MM.1S (cell line): ENCODE measurements at regions not wholly inside any gene's neighbourhood (a gene's known extent, or its start where the extent isn't known, plus 50 kb on each side); places are given as distances from the start of the nearest gene placed in this dataset.
A peak's percentile ranks its signal among the peaks of the same experiment; 100 is the strongest.

Source experiments
- DNase-seq: peaks from one replicate; pipeline ENCODE4 v3.0.0-alpha.2; 2015
- H2AFZ ChIP-seq: fragments of 300-600 bp; sonication (generic); 2 replicates; pipeline ENCODE4 v1.6.0; 2016; ENCODE audit warnings: antibody characterized with exemption, low read length
- H3F3A ChIP-seq: fragments of 300-600 bp; sonication (generic); 2 replicates; pipeline ENCODE4 v1.6.1; 2016; ENCODE audit warnings: mild to moderate bottlenecking, antibody characterized with exemption, low read length, moderate library complexity, mixed read lengths; ENCODE audit not compliant: insufficient read depth
- H3K27ac ChIP-seq: fragments of 300-600 bp; sonication (generic); 2 replicates; pipeline ENCODE4 v1.5.1; 2016; ENCODE audit warnings: mild to moderate bottlenecking, low read length
- H3K27me3 ChIP-seq: fragments of 300-600 bp; sonication (generic); replicated peaks from 2 replicates; pipeline ENCODE4 v1.6.0; 2016; ENCODE audit warnings: low read length; ENCODE audit not compliant: insufficient read depth
- H3K36me3 ChIP-seq: fragments of 300-600 bp; sonication (generic); replicated peaks from 2 replicates; pipeline ENCODE4 v1.6.1; 2016; ENCODE audit warnings: mild to moderate bottlenecking, low read length, mixed read lengths; ENCODE audit not compliant: insufficient read depth
- H3K4me1 ChIP-seq: fragments of 300-600 bp; sonication (generic); 2 replicates; pipeline ENCODE4 v1.6.1; 2016; ENCODE audit warnings: low read length, mixed read lengths
- H3K4me2 ChIP-seq: fragments of 300-600 bp; sonication (generic); 2 replicates; pipeline ENCODE4 v1.6.0; 2016; ENCODE audit warnings: low read depth, low read length
- H3K4me3 ChIP-seq: fragments of 300-600 bp; sonication (generic); 2 replicates; pipeline ENCODE4 v1.5.1; 2016; ENCODE audit warnings: low read length, mixed read lengths
- H3K79me2 ChIP-seq: fragments of 300-600 bp; sonication (generic); 2 replicates; pipeline ENCODE4 v1.6.1; 2016; ENCODE audit warnings: mixed run types, low read length, mixed read lengths
- H3K9ac ChIP-seq: fragments of 300-600 bp; sonication (generic); 2 replicates; pipeline ENCODE4 v1.6.1; 2016; ENCODE audit warnings: low read length, mixed read lengths
- H3K9me2 ChIP-seq: fragments of 300-600 bp; sonication (generic); replicated peaks from 2 replicates; pipeline ENCODE4 v1.6.1; 2016; ENCODE audit warnings: mild to moderate bottlenecking, low read length, mixed read lengths; ENCODE audit not compliant: insufficient read depth
- H3K9me3 ChIP-seq: fragments of 300-600 bp; sonication (generic); replicated peaks from 2 replicates; pipeline ENCODE4 v1.6.1; 2016; ENCODE audit warnings: mild to moderate bottlenecking, low read length, mixed read lengths; ENCODE audit not compliant: insufficient read depth
- H4K20me1 ChIP-seq: fragments of 300-600 bp; sonication (generic); 2 replicates; pipeline ENCODE4 v1.6.1; 2016; ENCODE audit warnings: mild to moderate bottlenecking, low read length, moderate library complexity, mixed read lengths; ENCODE audit not compliant: insufficient read depth
- CTCF ChIP-seq: fragments of 300-600 bp; sonication (generic); IDR thresholded peaks from 2 replicates; pipeline ENCODE4 v1.5.1; 2016; ENCODE audit warnings: antibody characterized with exemption, low read length, mixed read lengths
- EZH2 ChIP-seq: fragments of 300-600 bp; sonication (generic); optimal IDR thresholded peaks from 2 replicates; pipeline ENCODE3; 2017; ENCODE audit warnings: low read depth, mild to moderate bottlenecking, antibody characterized with exemption, low read length, mixed read lengths
- EZH2phosphoT487 ChIP-seq: fragments of 300-600 bp; sonication (generic); IDR thresholded peaks from 2 replicates; pipeline ENCODE4 v1.6.1; 2018; ENCODE audit warnings: antibody characterized with exemption, low read length

- H3F3A ChIP-seq, result no peaks in the 10 kb centered on the region
- no peak for DNase-seq
- no peaks in the 10 kb centered on the region for H3K4me1 ChIP-seq
- no peak overlapping the region for H3K4me2 ChIP-seq
- no peaks in the 10 kb centered on the region for H3K36me3 ChIP-seq
- no peak overlapping the region for H3K27ac ChIP-seq
- TF ChIP-seq EZH2phosphoT487, result no peak
- TF ChIP-seq CTCF, result no peak
- no peak for TF ChIP-seq EZH2
- H2AFZ ChIP-seq, result no peak overlapping the region
- no peaks in the 10 kb centered on the region for H3K9me2 ChIP-seq
- H4K20me1 ChIP-seq, result no peaks in the 10 kb centered on the region
- no peak overlapping the region for H3K9ac ChIP-seq
- H3K79me2 ChIP-seq, result no peaks in the 10 kb centered on the region
- no peaks in the 10 kb centered on the region for H3K9me3 ChIP-seq
- no peaks in the 10 kb centered on the region for H3K27me3 ChIP-seq
- H3K4me3 ChIP-seq, result no peak overlapping the region
These were observed 91.9 kb downstream of the RTP5 start for GRCh38 chr2:241961454-241961853.

DNA sequence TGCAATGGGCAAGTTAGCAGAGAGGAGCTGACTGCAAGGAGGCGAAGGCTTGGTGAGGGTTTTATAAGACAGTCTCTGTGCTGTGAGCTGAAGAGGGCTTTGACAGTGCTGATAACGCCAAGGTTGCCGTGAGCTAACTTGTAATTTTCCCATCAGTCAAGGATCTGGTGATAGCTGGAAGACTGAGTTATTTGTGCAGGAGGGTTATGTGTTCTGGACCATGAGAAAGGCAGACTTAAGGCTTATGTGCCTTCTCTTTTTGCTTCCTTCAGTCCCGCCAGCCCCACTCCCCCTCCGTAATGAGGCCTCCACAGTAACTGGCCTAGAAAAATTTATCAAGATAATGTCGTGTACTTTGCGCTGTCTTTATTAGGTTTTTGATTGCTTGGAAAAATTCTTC is 94.6 kb downstream of the RTP5 start:
- no peaks in the 10 kb centered on the region for H3K79me2 ChIP-seq
- no peak for DNase-seq
- H3K9me2 ChIP-seq, result no peaks in the 10 kb centered on the region
- H3K9me3 ChIP-seq, result no peaks in the 10 kb centered on the region
- TF ChIP-seq CTCF, result no peak
- TF ChIP-seq EZH2, result no peak
- no peak for TF ChIP-seq EZH2phosphoT487
- no peak overlapping the region for H2AFZ ChIP-seq
- no peak overlapping the region for H3K4me2 ChIP-seq
- no peaks in the 10 kb centered on the region for H3F3A ChIP-seq
- H3K27me3 ChIP-seq, result no peaks in the 10 kb centered on the region
- H3K4me3 ChIP-seq, result no peak overlapping the region
- H4K20me1 ChIP-seq, result no peaks in the 10 kb centered on the region
- H3K36me3 ChIP-seq, result no peaks in the 10 kb centered on the region
- no peak overlapping the region for H3K9ac ChIP-seq
- no peak overlapping the region for H3K27ac ChIP-seq
- H3K4me1 ChIP-seq, result no peaks in the 10 kb centered on the region

- no peaks in the 10 kb centered on the region for H3K4me1 ChIP-seq
- H3K79me2 ChIP-seq, result no peaks in the 10 kb centered on the region
- H2AFZ ChIP-seq, result peak overlapping the region; percentile 52; the same call in 1 of the 2 replicates
- no peaks in the 10 kb centered on the region for H3K36me3 ChIP-seq
- H4K20me1 ChIP-seq, result no peaks in the 10 kb centered on the region
- TF ChIP-seq EZH2phosphoT487, result no peak
- TF ChIP-seq EZH2, result no peak
- no peak for TF ChIP-seq CTCF
- peak overlapping the region; percentile 36 for H3K4me3 ChIP-seq
- no peaks in the 10 kb centered on the region for H3K9me2 ChIP-seq
- no peaks in the 10 kb centered on the region for H3F3A ChIP-seq
- no peak overlapping the region for H3K9ac ChIP-seq
- H3K9me3 ChIP-seq, result no peaks in the 10 kb centered on the region
- peak; percentile 49 for DNase-seq
- H3K27me3 ChIP-seq, result no peaks in the 10 kb centered on the region
- peak overlapping the region; percentile 59 for H3K4me2 ChIP-seq
- no peak overlapping the region for H3K27ac ChIP-seq
These were observed 96.4 kb downstream of the RTP5 start for GRCh38 chr2:241965931-241966412.
